Common myeloid progenitor, CD34-positive (primary cell): ENCODE measurements at regions not wholly inside any gene's neighbourhood (a gene's known extent, or its start where the extent isn't known, plus 50 kb on each side); places are given as distances from the start of the nearest gene placed in this dataset.
A peak's percentile ranks its signal among the peaks of the same experiment; 100 is the strongest.
"Not testable (repeated sequence)": the region's sequence is repeated elsewhere in the genome, so short reads cannot be mapped to it uniquely, and the experiment has no call there.

Source experiments
- CTCF ChIA-PET: fragments of 350-600 bp; sonication (Branson Sonifier 250); formaldehyde crosslinking; loops from one replicate; lab custom pipeline; 2021; ENCODE audit warnings: antibody characterized with exemption; lab: Charles Lee
- POLR2A ChIA-PET: fragments of 350-600 bp; sonication (Branson Sonifier 250); formaldehyde crosslinking; loops from one replicate; lab custom pipeline; 2021; ENCODE audit warnings: antibody characterized with exemption; lab: Charles Lee
- DNase-seq, 3 donors: peaks; one replicate each; pipeline versions ENCODE4 v3.0.0 to v3.0.0-alpha.2; 2013
- H3K27ac ChIP-seq, 2 experiments: 1 replicate in 1 of 2; 2 replicates in 1 of 2; pipeline ENCODE4 v1.7.0; 2013; ENCODE audit warnings: inconsistent platforms in 2 of 2, low read length in 2 of 2, mild to moderate bottlenecking in 2 of 2, low read depth in 1 of 2, moderate library complexity in 1 of 2; ENCODE audit not compliant: severe bottlenecking in 2 of 2, insufficient read depth in 1 of 2, poor library complexity in 1 of 2
- H3K27me3 ChIP-seq, 5 experiments: replicated peaks in 2 of 5; 1 replicate in 3 of 5; 2 replicates in 2 of 5; pipeline versions ENCODE4 v1.6.1 to v1.7.0; 2013; ENCODE audit warnings: low read length in 4 of 5, mild to moderate bottlenecking in 2 of 5, moderate library complexity in 2 of 5, inconsistent platforms in 1 of 5; ENCODE audit not compliant: insufficient read depth in 5 of 5, control insufficient read depth in 4 of 5
- H3K36me3 ChIP-seq, 4 experiments: 1 replicate in 2 of 4; 2 replicates in 2 of 4; pipeline versions ENCODE4 v1.6.1 to v1.7.0; 2013; ENCODE audit warnings: low read length in 3 of 4, control low read depth in 1 of 4, mild to moderate bottlenecking in 1 of 4; ENCODE audit not compliant: control insufficient read depth in 4 of 4, insufficient read depth in 4 of 4
- H3K4me1 ChIP-seq, 4 experiments: 1 replicate in 3 of 4; 2 replicates in 1 of 4; pipeline versions ENCODE4 v1.6.1 to v1.7.1; 2013; ENCODE audit warnings: low read length in 3 of 4, mild to moderate bottlenecking in 3 of 4, control low read depth in 1 of 4, inconsistent platforms in 1 of 4, moderate library complexity in 1 of 4; ENCODE audit not compliant: control insufficient read depth in 4 of 4, insufficient read depth in 4 of 4; ENCODE audit errors: control extremely low read depth in 1 of 4
- H3K4me3 ChIP-seq, 7 experiments: 1 replicate in 4 of 7; 2 replicates in 3 of 7; pipeline versions ENCODE4 v1.5.1 to v1.7.0; 2013; ENCODE audit warnings: mild to moderate bottlenecking in 7 of 7, low read length in 6 of 7, moderate library complexity in 6 of 7, inconsistent platforms in 2 of 7, low read depth in 2 of 7, control low read depth in 1 of 7; ENCODE audit not compliant: insufficient read depth in 4 of 7, control insufficient read depth in 1 of 7; ENCODE audit errors: extremely low read depth in 1 of 7
- H3K9me3 ChIP-seq, 5 experiments: 1 replicate in 4 of 5; 2 replicates in 1 of 5; pipeline versions ENCODE4 v1.6.1 to v1.7.1; 2013; ENCODE audit warnings: low read length in 4 of 5, mild to moderate bottlenecking in 2 of 5, inconsistent platforms in 1 of 5, low read depth in 1 of 5, moderate library complexity in 1 of 5; ENCODE audit not compliant: control insufficient read depth in 4 of 5, insufficient read depth in 2 of 5; ENCODE audit errors: control extremely low read depth in 1 of 5
- WGBS: methylation state at CpG from one replicate; pipeline ENCODE4 v1.1.5; 2013; ENCODE audit not compliant: insufficient coverage; 5-methylcytosine and 5-hydroxymethylcytosine counted together

DNA sequence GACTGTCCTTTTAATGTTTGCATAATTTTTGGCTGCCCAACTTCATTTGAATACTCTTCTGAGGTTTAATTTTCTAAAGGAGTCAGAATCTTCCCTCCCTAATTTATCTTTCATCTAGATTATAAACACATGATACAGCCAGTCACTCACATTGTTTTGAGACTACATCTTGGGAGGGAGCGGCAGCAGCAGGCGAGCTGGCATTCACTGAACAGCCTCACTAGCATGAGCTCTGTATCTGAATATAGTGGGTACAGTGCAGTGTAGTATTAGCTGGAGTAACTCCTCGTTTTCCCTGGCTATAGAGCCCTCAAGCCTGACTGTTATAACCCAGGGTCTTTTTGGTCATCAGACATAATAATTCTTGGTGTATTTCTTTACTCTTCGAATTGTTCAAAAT is 969.2 kb upstream of the COX7C start:
- no peaks in the 10 kb centered on the region for H3K9me3 ChIP-seq

DNA sequence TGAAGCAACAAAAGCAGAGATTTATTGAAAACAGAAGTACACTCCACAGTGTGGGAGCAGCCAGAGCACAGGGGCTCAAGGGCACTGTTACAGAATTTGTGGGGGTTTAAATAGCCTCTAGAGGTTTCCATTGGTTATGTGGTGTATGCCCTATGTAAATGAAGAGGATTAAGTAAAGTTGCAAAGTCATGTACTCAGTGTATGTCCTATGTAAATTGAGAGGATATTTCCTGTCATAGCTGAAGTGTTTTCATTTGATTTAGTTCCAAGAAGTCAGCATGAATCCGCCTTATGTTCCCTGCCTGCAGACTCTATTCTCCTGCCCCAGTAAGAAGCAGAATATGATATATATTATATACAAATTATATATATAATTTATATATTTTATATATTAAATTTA is 966.0 kb upstream of the COX7C start:
- CTCF ChIA-PET, result no interaction called here
- H3K4me3 ChIP-seq, result no peak overlapping the region
- H3K27ac ChIP-seq, result no peak overlapping the region
- POLR2A ChIA-PET, result no interaction called here
- no peaks in the 10 kb centered on the region for H3K36me3 ChIP-seq
- H3K27me3 ChIP-seq, result no peaks in the 10 kb centered on the region
- no peaks in the 10 kb centered on the region for H3K9me3 ChIP-seq
- no CpG with 5 or more reads among the region's 1 CpG for WGBS
- H3K4me1 ChIP-seq, result no peaks in the 10 kb centered on the region
- DNase-seq, result no peak

More for the DNA sequence above, 969.2 kb upstream of the COX7C start:
- Histone ChIP-seq H3K36me3 (no peaks in the 10 kb centered on the region), H3K4me1 (no peaks in the 10 kb centered on the region), H3K27ac (peak overlapping the region in 1 of 2 experiments; percentile 0), H3K27me3 (no peaks in the 10 kb centered on the region), H3K4me3 (no peak overlapping the region)
- 100% methylated on average over 1 of the region's 4 CpGs for WGBS
- ChIA-PET CTCF (no interaction called here), POLR2A (no interaction called here)
- no peak for DNase-seq

DNA sequence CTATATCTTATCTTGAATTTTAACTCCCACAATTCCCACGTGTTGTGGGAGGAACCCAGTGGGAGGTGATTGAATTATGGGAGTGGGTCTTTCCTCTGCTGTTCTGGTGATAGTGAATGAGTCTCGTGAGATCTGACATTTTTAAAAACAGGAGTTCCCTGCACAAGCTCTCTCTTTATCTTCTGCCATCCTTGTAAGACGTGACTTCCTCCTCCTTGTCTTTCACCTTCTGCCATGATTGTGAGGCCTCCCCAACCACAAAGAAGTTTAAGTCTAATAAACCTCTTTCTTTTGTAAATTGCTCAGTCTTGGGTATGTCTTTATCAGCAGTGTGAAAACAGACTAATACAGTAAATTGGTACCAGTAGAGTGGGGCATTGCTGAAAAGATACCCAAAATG is 963.6 kb upstream of the COX7C start:
- CTCF ChIA-PET, H3K27ac ChIP-seq: not testable (repeated sequence)

DNA sequence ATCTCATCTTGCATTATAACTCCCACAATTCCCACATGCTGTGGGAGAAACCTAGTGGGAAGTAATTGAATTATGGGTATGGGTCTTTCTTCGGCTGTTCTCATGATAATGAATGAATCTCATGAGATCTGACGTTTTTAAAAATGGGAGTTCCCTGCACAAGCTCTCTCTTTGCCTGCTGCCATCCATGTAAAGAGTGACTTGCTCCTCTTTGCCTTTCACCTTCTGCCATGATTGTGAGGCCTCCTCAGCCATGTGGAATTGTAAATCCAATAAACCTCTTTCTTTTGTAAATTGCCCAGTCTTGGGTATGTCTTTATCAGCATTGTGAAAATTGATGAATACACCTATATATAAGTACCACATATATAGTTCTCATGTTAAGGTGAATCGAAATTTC is 961.7 kb upstream of the COX7C start:
- DNase-seq, result no peak
- Histone ChIP-seq H3K9me3 (no peaks in the 10 kb centered on the region), H3K4me1 (no peaks in the 10 kb centered on the region), H3K27ac (no peak overlapping the region), H3K36me3 (no peaks in the 10 kb centered on the region), H3K27me3 (no peaks in the 10 kb centered on the region), H3K4me3 (no peak overlapping the region)
- ChIA-PET CTCF (no interaction called here), POLR2A (no interaction called here)
- no CpG with 5 or more reads among the region's 3 CpGs for WGBS

More for the DNA sequence above, 963.6 kb upstream of the COX7C start:
- H3K36me3 ChIP-seq, H3K4me3 ChIP-seq, H3K9me3 ChIP-seq, DNase-seq, POLR2A ChIA-PET, H3K4me1 ChIP-seq, H3K27me3 ChIP-seq: not testable (repeated sequence)
- WGBS, result no CpG with 5 or more reads among the region's 3 CpGs

DNA sequence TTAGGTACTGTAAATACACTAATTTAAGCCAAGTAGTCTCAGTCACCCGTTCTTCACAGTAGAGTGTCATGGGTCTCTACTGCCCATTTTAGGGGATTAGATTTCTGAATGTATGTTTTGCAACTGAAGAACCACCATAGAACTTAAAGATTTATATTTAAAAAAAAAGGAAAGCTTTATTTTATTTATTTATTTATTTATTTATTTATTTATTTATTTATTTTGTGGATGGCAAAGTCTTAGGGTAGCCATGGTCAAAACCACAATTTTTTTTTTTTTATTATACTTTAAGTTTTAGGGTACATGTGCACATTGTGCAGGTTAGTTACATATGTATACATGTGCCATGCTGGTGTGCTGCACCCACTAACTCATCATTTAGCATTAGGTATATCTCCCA is 960.4 kb upstream of the COX7C start:
- H3K4me3 ChIP-seq, H3K9me3 ChIP-seq, H3K27ac ChIP-seq, CTCF ChIA-PET, H3K27me3 ChIP-seq, H3K36me3 ChIP-seq, H3K4me1 ChIP-seq, POLR2A ChIA-PET, DNase-seq: not testable (repeated sequence)
- WGBS, result no CpG with 5 or more reads among the region's 1 CpG

DNA sequence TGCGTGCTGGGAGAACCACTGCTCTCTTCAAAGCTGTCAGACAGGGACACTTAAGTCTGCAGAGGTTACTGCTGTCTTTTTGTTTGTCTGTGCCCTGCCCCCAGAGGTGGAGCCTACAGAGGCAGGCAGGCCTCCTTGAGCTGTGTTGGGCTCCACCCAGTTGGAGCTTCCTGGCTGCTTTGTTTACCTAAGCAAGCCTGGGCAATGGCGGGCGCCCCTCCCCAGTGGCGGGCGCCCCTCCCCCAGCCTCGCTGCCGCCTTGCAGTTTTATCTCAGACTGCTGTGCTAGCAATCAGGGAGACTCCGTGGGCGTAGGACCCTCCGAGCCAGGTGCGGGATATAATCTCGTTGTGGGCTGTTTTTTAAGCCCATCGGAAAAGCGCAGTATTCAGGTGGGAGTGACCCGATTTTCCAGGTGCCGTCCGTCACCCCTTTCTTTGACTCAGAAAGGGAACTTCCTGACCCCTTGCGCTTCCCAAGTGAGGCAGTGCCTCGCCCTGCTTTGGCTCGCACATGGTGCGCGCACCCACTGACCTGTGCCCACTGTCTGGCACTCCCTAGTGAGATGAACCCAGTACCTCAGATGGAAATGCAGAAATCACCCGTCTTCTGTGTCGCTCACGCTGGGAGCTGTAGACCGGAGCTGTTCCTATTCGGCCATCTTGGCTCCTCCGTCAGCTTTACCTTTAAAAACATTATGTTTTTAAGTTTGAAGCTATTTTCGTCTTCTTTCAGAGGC is 954.6 kb upstream of the COX7C start:
- 100% methylated on average over 1 of the region's 29 CpGs for WGBS
- POLR2A ChIA-PET, H3K27ac ChIP-seq, H3K4me3 ChIP-seq, CTCF ChIA-PET, H3K9me3 ChIP-seq, DNase-seq, H3K27me3 ChIP-seq, H3K36me3 ChIP-seq, H3K4me1 ChIP-seq: not testable (repeated sequence)

DNA sequence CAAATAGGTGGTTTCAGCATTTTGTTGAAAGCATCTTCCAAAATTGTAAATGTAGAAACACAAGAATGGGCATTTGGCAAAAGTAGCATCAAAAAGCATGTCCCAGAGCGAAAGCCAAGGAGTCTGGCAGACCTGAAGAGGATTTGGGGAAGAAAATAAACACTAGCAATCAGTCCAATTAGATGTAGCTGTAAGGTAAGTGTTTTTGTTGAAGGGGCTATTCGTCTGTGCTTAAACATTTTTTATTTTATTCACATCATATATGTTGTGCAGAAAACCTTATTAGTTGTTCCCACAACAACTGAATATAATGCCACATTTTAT is 954.1 kb upstream of the COX7C start:
- Histone ChIP-seq H3K27me3 (no peaks in the 10 kb centered on the region), H3K9me3 (peaks cover 0 to 1% (median 0%) of the 10 kb centered on the region in 5 experiments), H3K27ac (no peak overlapping the region), H3K4me1 (no peaks in the 10 kb centered on the region), H3K4me3 (no peak overlapping the region), H3K36me3 (no peaks in the 10 kb centered on the region)
- 80% methylated on average over 1 of the region's 2 CpGs for WGBS
- CTCF ChIA-PET, result no interaction called here
- no peak for DNase-seq
- POLR2A ChIA-PET, result no interaction called here
